ENCODE measurements at regions not wholly inside any gene's neighbourhood (a gene's known extent, or its start where the extent isn't known, plus 50 kb on each side); places are given as distances from the start of the nearest gene placed in this dataset.

GRCh38 chr18:10289951-10290637, 164.3 kb upstream of the APCDD1 start:
- TF ChIP-seq CTCF (conservative IDR thresholded peaks at IDR 0.05): no peak
- no peak for TF ChIP-seq ZFX (IDR thresholded peaks at IDR 0.05)
